DND-41 (cell line): ENCODE measurements at regions not wholly inside any gene's neighbourhood (a gene's known extent, or its start where the extent isn't known, plus 50 kb on each side); places are given as distances from the start of the nearest gene placed in this dataset.

Source experiments
- ATAC-seq: fragments of 200-7000 bp; cut with Tn5 transposase; 3 replicates; pipeline ENCODE4 v1.9.1; 2021; ENCODE audit warnings: low read depth; ENCODE audit not compliant: insufficient read depth
- DNase-seq: peaks from one replicate; pipeline ENCODE4 v3.0.0-alpha.2; 2020
- H2AFZ ChIP-seq: 2 replicates; pipeline ENCODE4 v1.6.0; 2012; ENCODE audit warnings: low read depth, low read length
- H3K27ac ChIP-seq: 2 replicates; pipeline ENCODE4 v1.5.1; 2012; ENCODE audit warnings: low read length, inconsistent platforms
- H3K27me3 ChIP-seq: fragments of 200-600 bp; sonication (generic); 2 replicates; pipeline ENCODE4 v1.6.0; 2012; ENCODE audit warnings: low read length, mild to moderate bottlenecking, inconsistent platforms; ENCODE audit not compliant: insufficient read depth, poor library complexity
- H3K36me3 ChIP-seq: 2 replicates; pipeline ENCODE4 v1.5.1; 2012; ENCODE audit warnings: low read length, inconsistent platforms; ENCODE audit not compliant: insufficient read depth
- H3K4me1 ChIP-seq: 2 replicates; pipeline ENCODE4 v1.5.1; 2012; ENCODE audit warnings: mild to moderate bottlenecking, low read length; ENCODE audit not compliant: insufficient read depth
- H3K4me2 ChIP-seq: 2 replicates; pipeline ENCODE4 v1.6.0; 2012; ENCODE audit warnings: mild to moderate bottlenecking, moderate library complexity, low read length, inconsistent platforms; ENCODE audit not compliant: insufficient read depth
- H3K4me3 ChIP-seq, 2 experiments: fragments of 200-600 bp in 1 of 2; shearing (Covaris generic) in 1 of 2; 2 replicates each; pipeline ENCODE4 v1.5.1; 2012 to 2016; ENCODE audit warnings: inconsistent platforms in 2 of 2, low read length in 2 of 2, mild to moderate bottlenecking in 2 of 2, low read depth in 1 of 2, moderate library complexity in 1 of 2
- H3K79me2 ChIP-seq: 2 replicates; pipeline ENCODE4 v1.6.0; 2012; ENCODE audit warnings: low read length, inconsistent platforms; ENCODE audit not compliant: insufficient read depth
- H3K9ac ChIP-seq: 2 replicates; pipeline ENCODE4 v1.6.0; 2012; ENCODE audit warnings: low read depth, mild to moderate bottlenecking, inconsistent platforms, low read length, moderate library complexity
- H3K9me3 ChIP-seq: 2 replicates; pipeline ENCODE4 v1.5.1; 2012; ENCODE audit warnings: low read length, moderate library complexity, mild to moderate bottlenecking, inconsistent platforms; ENCODE audit not compliant: insufficient read depth, severe bottlenecking
- H4K20me1 ChIP-seq: 2 replicates; pipeline ENCODE4 v1.6.0; 2012; ENCODE audit warnings: low read length; ENCODE audit not compliant: insufficient read depth
- EZH2 ChIP-seq: IDR thresholded peaks from 3 replicates; pipeline ENCODE4 v1.6.1; 2012; ENCODE audit warnings: borderline replicate concordance, low read depth, mild to moderate bottlenecking, moderate library complexity, low read length, inconsistent platforms; ENCODE audit not compliant: severe bottlenecking
- TF ChIP-seq, protein P1 (sequence below): IDR thresholded peaks from 2 replicates; pipeline ENCODE4 v1.5.1; 2012; ENCODE audit warnings: borderline replicate concordance, low read length, moderate library complexity, mild to moderate bottlenecking; ENCODE audit not compliant: poor library complexity, severe bottlenecking; ENCODE audit errors: extremely low read depth

DNA sequence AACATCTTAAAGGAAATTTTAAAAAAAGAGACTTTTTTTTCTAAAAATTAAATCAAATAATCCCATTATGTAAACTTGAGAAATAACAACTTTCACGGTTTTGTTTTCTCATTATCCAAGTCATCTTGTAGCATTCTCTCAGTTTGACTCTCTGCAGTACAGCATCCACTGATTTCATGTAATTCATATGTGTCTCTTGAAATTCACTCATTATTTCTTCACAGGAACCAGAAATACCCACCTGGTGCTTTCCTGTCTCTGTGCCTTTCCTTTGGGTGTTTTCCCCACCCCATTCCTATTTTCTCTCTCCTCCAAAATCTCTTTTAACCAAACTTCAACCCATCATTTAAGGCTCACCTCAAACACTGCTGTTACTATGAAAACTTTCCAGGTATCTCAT lies 116.1 kb upstream of the STK17B start:
- H3K4me1 ChIP-seq, result peaks cover 21% of the 10 kb centered on the region
- H3K27me3 ChIP-seq, result no peaks in the 10 kb centered on the region
- no peak overlapping the region for H3K4me2 ChIP-seq
- no peak overlapping the region for H3K4me3 ChIP-seq
- H4K20me1 ChIP-seq, result no peaks in the 10 kb centered on the region
- no peak overlapping the region for H2AFZ ChIP-seq
- H3K79me2 ChIP-seq, result no peaks in the 10 kb centered on the region
- no peaks in the 10 kb centered on the region for H3K36me3 ChIP-seq
- H3K27ac ChIP-seq, result no peak overlapping the region
- TF ChIP-seq EZH2, result no peak
- TF ChIP-seq, protein P1, sequence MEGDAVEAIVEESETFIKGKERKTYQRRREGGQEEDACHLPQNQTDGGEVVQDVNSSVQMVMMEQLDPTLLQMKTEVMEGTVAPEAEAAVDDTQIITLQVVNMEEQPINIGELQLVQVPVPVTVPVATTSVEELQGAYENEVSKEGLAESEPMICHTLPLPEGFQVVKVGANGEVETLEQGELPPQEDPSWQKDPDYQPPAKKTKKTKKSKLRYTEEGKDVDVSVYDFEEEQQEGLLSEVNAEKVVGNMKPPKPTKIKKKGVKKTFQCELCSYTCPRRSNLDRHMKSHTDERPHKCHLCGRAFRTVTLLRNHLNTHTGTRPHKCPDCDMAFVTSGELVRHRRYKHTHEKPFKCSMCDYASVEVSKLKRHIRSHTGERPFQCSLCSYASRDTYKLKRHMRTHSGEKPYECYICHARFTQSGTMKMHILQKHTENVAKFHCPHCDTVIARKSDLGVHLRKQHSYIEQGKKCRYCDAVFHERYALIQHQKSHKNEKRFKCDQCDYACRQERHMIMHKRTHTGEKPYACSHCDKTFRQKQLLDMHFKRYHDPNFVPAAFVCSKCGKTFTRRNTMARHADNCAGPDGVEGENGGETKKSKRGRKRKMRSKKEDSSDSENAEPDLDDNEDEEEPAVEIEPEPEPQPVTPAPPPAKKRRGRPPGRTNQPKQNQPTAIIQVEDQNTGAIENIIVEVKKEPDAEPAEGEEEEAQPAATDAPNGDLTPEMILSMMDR, result no peak
- no peak for ATAC-seq
- no peak overlapping the region for H3K9ac ChIP-seq
- no peaks in the 10 kb centered on the region for H3K9me3 ChIP-seq
- no peak for DNase-seq

DNA sequence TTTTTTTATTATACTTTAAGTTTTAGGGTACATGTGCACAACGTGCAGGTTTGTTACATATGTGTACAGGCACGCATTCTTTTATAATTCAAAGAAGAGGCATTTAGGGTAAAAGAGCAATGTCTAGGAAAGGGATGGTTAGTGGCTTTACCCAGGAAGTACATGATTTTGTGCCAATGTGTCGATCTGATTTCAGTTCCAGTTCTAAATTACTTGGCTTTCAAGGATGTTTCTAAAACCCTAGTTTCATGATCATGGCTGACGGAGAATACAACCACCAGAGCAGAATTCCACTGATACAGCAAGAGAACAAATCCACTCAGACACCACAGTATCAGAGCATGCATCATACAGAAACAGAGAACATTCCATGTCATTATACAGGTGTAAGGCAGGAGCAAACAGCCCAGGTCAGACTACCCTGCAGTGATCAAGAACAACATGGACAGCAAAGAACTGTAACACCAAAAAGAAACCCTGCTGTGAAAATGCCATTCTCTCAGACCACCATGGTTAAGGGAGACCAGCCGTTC lies 116.7 kb upstream of the STK17B start:
- Histone ChIP-seq H3K27me3 (no peaks in the 10 kb centered on the region), H3K79me2 (no peaks in the 10 kb centered on the region), H4K20me1 (no peaks in the 10 kb centered on the region), H3K36me3 (no peaks in the 10 kb centered on the region), H3K4me1 (peaks cover 21% of the 10 kb centered on the region), H3K27ac (no peak overlapping the region), H2AFZ (no peak overlapping the region), H3K9me3 (no peaks in the 10 kb centered on the region), H3K9ac (no peak overlapping the region), H3K4me2 (no peak overlapping the region), H3K4me3 (no peak overlapping the region)
- no peak for DNase-seq
- peak; percentile 41; the same call in 2 of the 3 replicates for ATAC-seq
- TF ChIP-seq EZH2, result no peak
- TF ChIP-seq, protein P1, result no peak

DNA sequence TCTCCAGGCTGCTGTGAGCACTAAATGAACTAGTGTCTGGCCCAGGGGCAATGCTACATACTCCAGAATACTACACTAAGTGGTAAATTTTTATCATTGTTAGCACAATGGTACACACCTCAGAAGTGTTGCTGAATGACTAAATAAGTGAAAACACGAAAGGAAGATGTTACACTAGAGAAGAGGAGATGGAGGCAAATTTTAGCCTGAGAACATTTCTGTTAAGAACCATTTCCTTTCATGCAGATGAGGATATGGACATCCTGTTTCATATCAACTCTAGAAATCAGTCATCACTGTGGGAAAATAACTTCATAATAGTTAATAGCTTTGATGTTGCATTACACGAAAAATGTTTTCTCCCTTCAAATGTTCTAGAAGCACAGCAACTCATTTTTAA lies 117.6 kb upstream of the STK17B start:
- Histone ChIP-seq H3K9me3 (no peaks in the 10 kb centered on the region), H4K20me1 (no peaks in the 10 kb centered on the region), H3K9ac (no peak overlapping the region), H3K27ac (peak overlapping the region; percentile 58), H3K79me2 (no peaks in the 10 kb centered on the region), H3K4me3 (no peak overlapping the region), H2AFZ (no peak overlapping the region), H3K27me3 (no peaks in the 10 kb centered on the region), H3K4me2 (no peak overlapping the region), H3K36me3 (no peaks in the 10 kb centered on the region), H3K4me1 (peaks cover 21% of the 10 kb centered on the region)
- TF ChIP-seq EZH2, result no peak
- TF ChIP-seq, protein P1, result no peak
- ATAC-seq (peak; percentile 50; the same call in 2 of the 3 replicates), DNase-seq (no peak)
